GM23248 (cell line): ENCODE measurements at regions not wholly inside any gene's neighbourhood (a gene's known extent, or its start where the extent isn't known, plus 50 kb on each side); places are given as distances from the start of the nearest gene placed in this dataset.

Source experiments
- DNase-seq: peaks from one replicate; pipeline ENCODE4 v3.0.0-alpha.2; 2015
- H2AFZ ChIP-seq: fragments of 200-600 bp; sonication (generic); 2 replicates; pipeline ENCODE4 v1.6.1; 2016; ENCODE audit warnings: antibody characterized with exemption
- H3F3A ChIP-seq: fragments of 200-600 bp; sonication (generic); 2 replicates; pipeline ENCODE4 v1.6.1; 2016; ENCODE audit warnings: mild to moderate bottlenecking, antibody characterized with exemption, mixed run types; ENCODE audit not compliant: insufficient read depth
- H3K27ac ChIP-seq: fragments of 200-600 bp; sonication (generic); 2 replicates; pipeline ENCODE4 v1.5.1; 2016; ENCODE audit warnings: mild to moderate bottlenecking
- H3K27me3 ChIP-seq: fragments of 200-600 bp; sonication (generic); replicated peaks from 2 replicates; pipeline ENCODE4 v1.6.1; 2016; ENCODE audit warnings: mild to moderate bottlenecking; ENCODE audit not compliant: insufficient read depth
- H3K36me3 ChIP-seq: fragments of 200-600 bp; sonication (generic); 2 replicates; pipeline ENCODE4 v1.6.1; 2016; ENCODE audit warnings: low read depth, mild to moderate bottlenecking
- H3K4me1 ChIP-seq: fragments of 200-600 bp; sonication (generic); 2 replicates; pipeline ENCODE4 v1.6.1; 2016; ENCODE audit warnings: mild to moderate bottlenecking; ENCODE audit not compliant: insufficient read depth
- H3K4me2 ChIP-seq: fragments of 200-600 bp; sonication (generic); one replicate; pipeline ENCODE4 v1.6.1; 2016; ENCODE audit warnings: mild to moderate bottlenecking; ENCODE audit not compliant: unreplicated experiment
- H3K4me3 ChIP-seq: fragments of 200-600 bp; sonication (generic); 2 replicates; pipeline ENCODE4 v1.5.1; 2016; ENCODE audit warnings: mild to moderate bottlenecking
- H3K79me2 ChIP-seq: fragments of 200-600 bp; sonication (generic); 2 replicates; pipeline ENCODE4 v1.6.1; 2016; ENCODE audit warnings: mild to moderate bottlenecking; ENCODE audit not compliant: insufficient read depth
- H3K9ac ChIP-seq: fragments of 200-600 bp; sonication (generic); 2 replicates; pipeline ENCODE4 v1.6.1; 2016; ENCODE audit warnings: mild to moderate bottlenecking
- H3K9me2 ChIP-seq: fragments of 200-600 bp; sonication (generic); 2 replicates; pipeline ENCODE4 v1.6.1; 2016; ENCODE audit warnings: mixed run types, mild to moderate bottlenecking, moderate library complexity; ENCODE audit not compliant: insufficient read depth
- H3K9me3 ChIP-seq: fragments of 200-600 bp; sonication (generic); one replicate; pipeline ENCODE4 v1.6.1; 2017; ENCODE audit warnings: low read depth
- H4K20me1 ChIP-seq: fragments of 200-600 bp; sonication (generic); 2 replicates; pipeline ENCODE4 v1.6.0; 2016; ENCODE audit not compliant: insufficient read depth
- EZH2 ChIP-seq: fragments of 200-600 bp; sonication (generic); IDR thresholded peaks from 2 replicates; pipeline ENCODE4 v1.6.1; 2018; ENCODE audit warnings: antibody characterized with exemption, mild to moderate bottlenecking; ENCODE audit not compliant: insufficient read depth, poor library complexity, severe bottlenecking
- EZH2phosphoT487 ChIP-seq: fragments of 200-600 bp; sonication (generic); IDR thresholded peaks from 2 replicates; pipeline ENCODE4 v1.6.1; 2018; ENCODE audit warnings: antibody characterized with exemption, moderate library complexity, mild to moderate bottlenecking, low read depth; ENCODE audit not compliant: insufficient read depth
- WGBS, 2 experiments: methylation state at CpG; one replicate each; pipeline ENCODE4 v1.1.6; 2015 to 2017; ENCODE audit warnings: low lambda C conversion rate in 2 of 2, low coverage in 1 of 2; ENCODE audit errors: missing lambda C conversion rate in 2 of 2; 5-methylcytosine and 5-hydroxymethylcytosine counted together
- in situ Hi-C: fragments of 300-500 bp; cut with MboI; formaldehyde crosslinking; loops from 2 replicates; pipeline ENCODE4 v1.15.0; 2020

DNA sequence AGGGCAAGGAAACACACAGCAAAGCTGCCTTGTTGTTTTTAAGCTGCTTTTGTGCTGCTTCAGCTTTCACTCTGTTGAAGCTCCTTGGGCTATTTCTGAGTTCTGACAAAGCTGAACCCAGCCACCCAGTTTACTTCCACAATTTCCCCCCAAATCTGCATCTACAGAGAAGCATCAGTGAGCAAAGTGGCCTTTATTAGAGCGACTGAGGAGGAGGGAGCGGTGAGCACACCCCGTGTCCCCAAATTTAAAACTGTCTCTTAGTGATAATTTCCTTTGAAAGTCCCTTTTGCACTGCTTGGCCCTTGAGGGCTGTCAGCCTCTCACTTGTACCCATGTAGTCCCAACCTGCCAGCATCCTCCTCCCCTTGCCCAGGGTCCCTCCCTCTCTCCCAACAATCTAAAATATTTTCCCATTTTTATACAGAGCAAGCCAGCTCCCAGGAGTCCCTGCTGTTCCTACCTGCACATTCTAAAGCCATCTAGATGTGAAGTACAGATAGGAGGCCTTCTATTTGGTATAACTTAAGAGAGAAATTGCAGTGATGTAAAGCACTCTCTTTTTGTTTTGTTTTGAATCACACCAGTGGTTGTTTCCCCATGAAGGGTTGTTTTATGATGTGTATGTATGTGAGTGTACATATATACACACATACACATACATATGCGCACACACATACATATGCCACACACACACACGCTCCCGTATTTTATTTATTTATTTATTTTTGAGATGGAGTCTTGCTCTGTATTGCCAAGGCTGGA lies 313.5 kb downstream of the TLE4 start:
- Histone ChIP-seq H3K4me1 (no peaks in the 10 kb centered on the region), H3K9me3 (no peaks in the 10 kb centered on the region), H3K27ac (no peak overlapping the region), H3K4me2 (no peak overlapping the region), H3K9ac (no peak overlapping the region), H3K27me3 (0 out of 2 replicates have a peak, but pooled peaks cover 5% of the 10 kb centered on the region), H2AFZ (no peak overlapping the region), H4K20me1 (no peaks in the 10 kb centered on the region), H3F3A (no peaks in the 10 kb centered on the region), H3K36me3 (no peaks in the 10 kb centered on the region), H3K79me2 (no peaks in the 10 kb centered on the region), H3K9me2 (no peaks in the 10 kb centered on the region), H3K4me3 (no peak overlapping the region)
- DNase-seq, result no peak
- WGBS, 2 experiments, result 70 to 71% methylated on average over 6 of the region's 6 CpGs
- no peak for TF ChIP-seq EZH2
- TF ChIP-seq EZH2phosphoT487, result no peak
- in situ Hi-C loops, result no loop called here

- in situ Hi-C loops, result no loop called here
- Histone ChIP-seq H4K20me1 (no peaks in the 10 kb centered on the region), H3K4me2 (no peak overlapping the region), H3K4me3 (no peak overlapping the region), H2AFZ (no peak overlapping the region), H3K4me1 (no peaks in the 10 kb centered on the region), H3K9ac (no peak overlapping the region), H3K79me2 (no peaks in the 10 kb centered on the region), H3K27me3 (no peaks in the 10 kb centered on the region), H3K36me3 (no peaks in the 10 kb centered on the region), H3K9me2 (no peaks in the 10 kb centered on the region), H3F3A (no peaks in the 10 kb centered on the region), H3K9me3 (no peaks in the 10 kb centered on the region), H3K27ac (no peak overlapping the region)
- no peak for DNase-seq
- 31 to 52% methylated on average over 4 of the region's 4 CpGs for WGBS, 2 experiments
- TF ChIP-seq EZH2 (no peak), EZH2phosphoT487 (no peak)
Observed at GRCh38 chr9:79884546-79884945, 312.8 kb downstream of the TLE4 start.

GRCh38 chr9:79883073-79883645 lies 311.4 kb downstream of the TLE4 start:
- H3K4me2 ChIP-seq, result no peak overlapping the region
- H3K27me3 ChIP-seq, result no peaks in the 10 kb centered on the region
- H3K9me2 ChIP-seq, result no peaks in the 10 kb centered on the region
- H3K4me3 ChIP-seq, result no peak overlapping the region
- DNase-seq, result no peak
- no peak overlapping the region for H3K9ac ChIP-seq
- WGBS, 2 experiments, result 50% methylated on average over 3 of the region's 3 CpGs
- H3K27ac ChIP-seq, result no peak overlapping the region
- no peaks in the 10 kb centered on the region for H4K20me1 ChIP-seq
- no peaks in the 10 kb centered on the region for H3K9me3 ChIP-seq
- H3K4me1 ChIP-seq, result no peaks in the 10 kb centered on the region
- H3K79me2 ChIP-seq, result no peaks in the 10 kb centered on the region
- H3F3A ChIP-seq, result no peaks in the 10 kb centered on the region
- no peak overlapping the region for H2AFZ ChIP-seq
- H3K36me3 ChIP-seq, result no peaks in the 10 kb centered on the region
- TF ChIP-seq EZH2phosphoT487 (no peak), EZH2 (no peak)
- in situ Hi-C loops, result no loop called here

- Histone ChIP-seq H3K9me3 (no peaks in the 10 kb centered on the region), H3K4me2 (no peak overlapping the region), H3K27me3 (no peaks in the 10 kb centered on the region), H3K9me2 (no peaks in the 10 kb centered on the region), H3F3A (no peaks in the 10 kb centered on the region), H4K20me1 (no peaks in the 10 kb centered on the region; the same call in 1 of the 2 replicates), H3K4me3 (no peak overlapping the region), H2AFZ (no peak overlapping the region), H3K27ac (no peak overlapping the region), H3K79me2 (no peaks in the 10 kb centered on the region), H3K4me1 (no peaks in the 10 kb centered on the region), H3K9ac (no peak overlapping the region), H3K36me3 (no peaks in the 10 kb centered on the region)
- no peak for DNase-seq
- in situ Hi-C loops, result no loop called here
- TF ChIP-seq EZH2phosphoT487 (no peak), EZH2 (no peak)
Observed at GRCh38 chr9:79880626-79881025, 308.9 kb downstream of the TLE4 start.
